Ectodermal cell (in vitro differentiated cells): ENCODE measurements at regions not wholly inside any gene's neighbourhood (a gene's known extent, or its start where the extent isn't known, plus 50 kb on each side); places are given as distances from the start of the nearest gene placed in this dataset.

ENCODE experiments used
- H3K27ac ChIP-seq: 2 replicates; pipeline ENCODE4 v1.7.0; 2013; ENCODE audit warnings: mild to moderate bottlenecking, low read depth, low read length; ENCODE audit not compliant: insufficient read depth, poor library complexity, severe bottlenecking
- H3K27me3 ChIP-seq: 2 replicates; pipeline ENCODE4 v1.7.0; 2013; ENCODE audit warnings: mild to moderate bottlenecking, low read length; ENCODE audit not compliant: insufficient read depth, control insufficient read depth, poor library complexity, severe bottlenecking
- H3K36me3 ChIP-seq: one replicate; pipeline ENCODE4 v1.7.0; 2013; ENCODE audit warnings: low read length; ENCODE audit not compliant: control insufficient read depth, insufficient read depth
- H3K4me1 ChIP-seq: one replicate; pipeline ENCODE4 v1.7.0; 2013; ENCODE audit warnings: low read length; ENCODE audit not compliant: control insufficient read depth, insufficient read depth
- H3K4me3 ChIP-seq: 2 replicates; pipeline ENCODE4 v1.7.0; 2013; ENCODE audit warnings: low read depth, low read length, control low read depth; ENCODE audit not compliant: insufficient read depth
- H3K9me3 ChIP-seq: 2 replicates; pipeline ENCODE4 v1.7.0; 2013; ENCODE audit warnings: mild to moderate bottlenecking, low read length, moderate library complexity; ENCODE audit not compliant: control insufficient read depth
- WGBS, 2 experiments: methylation state at CpG; one replicate each; pipeline ENCODE4 v1.1.7; 2013; ENCODE audit warnings: missing lambda C conversion rate in 2 of 2; 5-methylcytosine and 5-hydroxymethylcytosine counted together

- 92 to 94% methylated on average over 6 of the region's 6 CpGs for WGBS, 2 experiments
- Histone ChIP-seq H3K4me3 (no peak overlapping the region), H3K27me3 (no peaks in the 10 kb centered on the region), H3K4me1 (no peaks in the 10 kb centered on the region), H3K9me3 (no peaks in the 10 kb centered on the region), H3K36me3 (no peaks in the 10 kb centered on the region), H3K27ac (no peak overlapping the region)
These were observed 147.4 kb downstream of the CYLD start for GRCh38 chr16:50889276-50889675.

GRCh38 chr16:50888486-50889261, 146.8 kb downstream of the CYLD start:
- no peaks in the 10 kb centered on the region for H3K9me3 ChIP-seq
- no peaks in the 10 kb centered on the region for H3K27me3 ChIP-seq
- H3K4me3 ChIP-seq: no peak overlapping the region
- no peak overlapping the region for H3K27ac ChIP-seq
- no peaks in the 10 kb centered on the region for H3K4me1 ChIP-seq
- 95 to 96% methylated on average over 9 of the region's 9 CpGs for WGBS, 2 experiments
- no peaks in the 10 kb centered on the region for H3K36me3 ChIP-seq

GRCh38 chr16:50887500-50888298, 145.8 kb downstream of the CYLD start:
- Histone ChIP-seq H3K4me3 (no peak overlapping the region), H3K27me3 (no peaks in the 10 kb centered on the region), H3K9me3 (no peaks in the 10 kb centered on the region), H3K4me1 (no peaks in the 10 kb centered on the region), H3K36me3 (no peaks in the 10 kb centered on the region), H3K27ac (no peak overlapping the region)
- 90 to 93% methylated on average over 11 of the region's 11 CpGs for WGBS, 2 experiments

- WGBS, 2 experiments: 62% methylated on average over 16 to 17 of the region's 22 CpGs
- no peak overlapping the region for H3K27ac ChIP-seq
- H3K27me3 ChIP-seq: no peaks in the 10 kb centered on the region
These were observed 142.4 kb downstream of the CYLD start for GRCh38 chr16:50884066-50884860.

GRCh38 chr16:50881956-50882355, 140.1 kb downstream of the CYLD start:
- H3K27me3 ChIP-seq: peaks cover 8% of the 10 kb centered on the region
- H3K4me3 ChIP-seq: no peak overlapping the region
- peaks cover 18% of the 10 kb centered on the region for H3K4me1 ChIP-seq
- no peaks in the 10 kb centered on the region for H3K9me3 ChIP-seq
- H3K36me3 ChIP-seq: no peaks in the 10 kb centered on the region
- WGBS, 2 experiments: 84 to 86% methylated on average over 9 of the region's 9 CpGs
- no peak overlapping the region for H3K27ac ChIP-seq

More at GRCh38 chr16:50884066-50884860, 142.4 kb downstream of the CYLD start:
- Histone ChIP-seq H3K9me3 (no peaks in the 10 kb centered on the region), H3K4me3 (no peak overlapping the region), H3K4me1 (peaks cover 13% of the 10 kb centered on the region), H3K36me3 (no peaks in the 10 kb centered on the region)

- Histone ChIP-seq H3K27me3 (peaks cover 11% of the 10 kb centered on the region), H3K4me1 (peaks cover 18% of the 10 kb centered on the region), H3K9me3 (no peaks in the 10 kb centered on the region), H3K36me3 (no peaks in the 10 kb centered on the region), H3K4me3 (no peak overlapping the region), H3K27ac (peak overlapping the region; percentile 6)
- WGBS, 2 experiments: 80 to 87% methylated on average over 7 of the region's 7 CpGs
These were observed 139.5 kb downstream of the CYLD start for GRCh38 chr16:50881331-50881830.

- H3K27me3 ChIP-seq: peaks cover 11% of the 10 kb centered on the region
These were observed 139.0 kb downstream of the CYLD start for GRCh38 chr16:50880926-50881325.

GRCh38 chr16:50879873-50880695, 138.2 kb downstream of the CYLD start:
- peaks cover 18% of the 10 kb centered on the region for H3K4me1 ChIP-seq
- 10 to 11% methylated on average over 24 of the region's 24 CpGs for WGBS, 2 experiments
- no peaks in the 10 kb centered on the region for H3K36me3 ChIP-seq
- no peak overlapping the region for H3K27ac ChIP-seq
- H3K9me3 ChIP-seq: no peaks in the 10 kb centered on the region
- H3K4me3 ChIP-seq: peak overlapping the region; percentile 4
- peaks cover 11% of the 10 kb centered on the region for H3K27me3 ChIP-seq

More at GRCh38 chr16:50880926-50881325, 139.0 kb downstream of the CYLD start:
- no peaks in the 10 kb centered on the region for H3K36me3 ChIP-seq
- H3K4me1 ChIP-seq: peaks cover 18% of the 10 kb centered on the region
- H3K4me3 ChIP-seq: no peak overlapping the region
- H3K9me3 ChIP-seq: no peaks in the 10 kb centered on the region
- 90 to 100% methylated on average over 2 to 3 of the region's 3 CpGs for WGBS, 2 experiments
- H3K27ac ChIP-seq: peak overlapping the region; percentile 6

GRCh38 chr16:50878966-50879615, 137.2 kb downstream of the CYLD start:
- Histone ChIP-seq H3K36me3 (no peaks in the 10 kb centered on the region), H3K27ac (no peak overlapping the region), H3K4me3 (no peak overlapping the region), H3K27me3 (peaks cover 11% of the 10 kb centered on the region), H3K4me1 (peaks cover 18% of the 10 kb centered on the region), H3K9me3 (no peaks in the 10 kb centered on the region)
- WGBS, 2 experiments: 88 to 89% methylated on average over 15 of the region's 15 CpGs
